ENCODE measurements at regions not wholly inside any gene's neighbourhood (a gene's known extent, or its start where the extent isn't known, plus 50 kb on each side); places are given as distances from the start of the nearest gene placed in this dataset.
"Not testable (repeated sequence)": the region's sequence is repeated elsewhere in the genome, so short reads cannot be mapped to it uniquely, and the experiment has no call there.

- in situ Hi-C loops (cut with HindIII; ENCODE audit: low pct_ligation_motif_present, low pct_unique_long_range_greater_than_20kb, low sequenced_read_pairs) = no loop called here
Measured at GRCh38 chr11:23398052-23398451, 537.8 kb upstream of the CCDC179 start.

GRCh38 chr11:23399995-23400394 lies 539.7 kb upstream of the CCDC179 start:
- DNase-seq = no peak
- in situ Hi-C loops (cut with HindIII; ENCODE audit: low pct_ligation_motif_present, low pct_unique_long_range_greater_than_20kb, low sequenced_read_pairs) = no loop called here

More at GRCh38 chr11:23398052-23398451, 537.8 kb upstream of the CCDC179 start:
- DNase-seq = no peak

GRCh38 chr11:23403210-23404185 lies 543.2 kb upstream of the CCDC179 start:
- no peak for DNase-seq
- in situ Hi-C loops (cut with HindIII; ENCODE audit: low pct_ligation_motif_present, low pct_unique_long_range_greater_than_20kb, low sequenced_read_pairs) = no loop called here

GRCh38 chr11:23404225-23405160 lies 544.2 kb upstream of the CCDC179 start:
- no peak for DNase-seq
- in situ Hi-C loops (cut with HindIII; ENCODE audit: low pct_ligation_motif_present, low pct_unique_long_range_greater_than_20kb, low sequenced_read_pairs) = no loop called here

- in situ Hi-C loops (cut with HindIII; ENCODE audit: low pct_ligation_motif_present, low pct_unique_long_range_greater_than_20kb, low sequenced_read_pairs) = no loop called here
- DNase-seq = no peak
Measured at GRCh38 chr11:23405350-23405937, 545.2 kb upstream of the CCDC179 start.

- in situ Hi-C loops (cut with HindIII; ENCODE audit: low pct_ligation_motif_present, low pct_unique_long_range_greater_than_20kb, low sequenced_read_pairs) = no loop called here
- no peak for DNase-seq
Measured at GRCh38 chr11:23406131-23406819, 546.0 kb upstream of the CCDC179 start.

GRCh38 chr11:23413057-23413456 lies 552.8 kb upstream of the CCDC179 start:
- in situ Hi-C loops (cut with HindIII; ENCODE audit: low pct_ligation_motif_present, low pct_unique_long_range_greater_than_20kb, low sequenced_read_pairs) = no loop called here
- no peak for DNase-seq

GRCh38 chr11:23423104-23423503 lies 562.8 kb upstream of the CCDC179 start:
- DNase-seq = no peak
- in situ Hi-C loops (cut with HindIII; ENCODE audit: low pct_ligation_motif_present, low pct_unique_long_range_greater_than_20kb, low sequenced_read_pairs) = no loop called here

- in situ Hi-C loops (cut with HindIII; ENCODE audit: low pct_ligation_motif_present, low pct_unique_long_range_greater_than_20kb, low sequenced_read_pairs) = no loop called here
- DNase-seq = no peak
Measured at GRCh38 chr11:23423656-23424055, 563.4 kb upstream of the CCDC179 start.

- in situ Hi-C loops (cut with HindIII; ENCODE audit: low pct_ligation_motif_present, low pct_unique_long_range_greater_than_20kb, low sequenced_read_pairs) = no loop called here
- no peak for DNase-seq
Measured at GRCh38 chr11:23425381-23425780, 565.1 kb upstream of the CCDC179 start.

GRCh38 chr11:23429569-23429968 lies 569.3 kb upstream of the CCDC179 start:
- no peak for DNase-seq
- in situ Hi-C loops (cut with HindIII; ENCODE audit: low pct_ligation_motif_present, low pct_unique_long_range_greater_than_20kb, low sequenced_read_pairs) = no loop called here

GRCh38 chr11:23453522-23453921 lies 593.2 kb upstream of the CCDC179 start:
- DNase-seq = no peak
- in situ Hi-C loops (cut with HindIII; ENCODE audit: low pct_ligation_motif_present, low pct_unique_long_range_greater_than_20kb, low sequenced_read_pairs) = no loop called here

- no peak for DNase-seq
- in situ Hi-C loops (cut with HindIII; ENCODE audit: low pct_ligation_motif_present, low pct_unique_long_range_greater_than_20kb, low sequenced_read_pairs) = no loop called here
Measured at GRCh38 chr11:23455321-23455891, 595.1 kb upstream of the CCDC179 start.

GRCh38 chr11:23457641-23458040 lies 597.4 kb upstream of the CCDC179 start:
- no peak for DNase-seq
- in situ Hi-C loops (cut with HindIII; ENCODE audit: low pct_ligation_motif_present, low pct_unique_long_range_greater_than_20kb, low sequenced_read_pairs) = no loop called here

GRCh38 chr11:23471878-23472277 lies 611.6 kb upstream of the CCDC179 start:
- DNase-seq = no peak
- in situ Hi-C loops (cut with HindIII; ENCODE audit: low pct_ligation_motif_present, low pct_unique_long_range_greater_than_20kb, low sequenced_read_pairs) = no loop called here

- in situ Hi-C loops (cut with HindIII; ENCODE audit: low pct_ligation_motif_present, low pct_unique_long_range_greater_than_20kb, low sequenced_read_pairs) = no loop called here
- DNase-seq = no peak
Measured at GRCh38 chr11:23473782-23474181, 613.5 kb upstream of the CCDC179 start.

GRCh38 chr11:23480736-23481135 lies 620.5 kb upstream of the CCDC179 start:
- in situ Hi-C loops (cut with HindIII; ENCODE audit: low pct_ligation_motif_present, low pct_unique_long_range_greater_than_20kb, low sequenced_read_pairs) = no loop called here
- DNase-seq = no peak

- in situ Hi-C loops (cut with HindIII; ENCODE audit: low pct_ligation_motif_present, low pct_unique_long_range_greater_than_20kb, low sequenced_read_pairs) = not testable (repeated sequence)
Measured at GRCh38 chr11:23484146-23484545, 623.9 kb upstream of the CCDC179 start.

More at GRCh38 chr11:23484146-23484545, 623.9 kb upstream of the CCDC179 start:
- not testable (repeated sequence) for DNase-seq

Data from ACHN (cell line).